ENCODE measurements at regions not wholly inside any gene's neighbourhood (a gene's known extent, or its start where the extent isn't known, plus 50 kb on each side); places are given as distances from the start of the nearest gene placed in this dataset.

DNA sequence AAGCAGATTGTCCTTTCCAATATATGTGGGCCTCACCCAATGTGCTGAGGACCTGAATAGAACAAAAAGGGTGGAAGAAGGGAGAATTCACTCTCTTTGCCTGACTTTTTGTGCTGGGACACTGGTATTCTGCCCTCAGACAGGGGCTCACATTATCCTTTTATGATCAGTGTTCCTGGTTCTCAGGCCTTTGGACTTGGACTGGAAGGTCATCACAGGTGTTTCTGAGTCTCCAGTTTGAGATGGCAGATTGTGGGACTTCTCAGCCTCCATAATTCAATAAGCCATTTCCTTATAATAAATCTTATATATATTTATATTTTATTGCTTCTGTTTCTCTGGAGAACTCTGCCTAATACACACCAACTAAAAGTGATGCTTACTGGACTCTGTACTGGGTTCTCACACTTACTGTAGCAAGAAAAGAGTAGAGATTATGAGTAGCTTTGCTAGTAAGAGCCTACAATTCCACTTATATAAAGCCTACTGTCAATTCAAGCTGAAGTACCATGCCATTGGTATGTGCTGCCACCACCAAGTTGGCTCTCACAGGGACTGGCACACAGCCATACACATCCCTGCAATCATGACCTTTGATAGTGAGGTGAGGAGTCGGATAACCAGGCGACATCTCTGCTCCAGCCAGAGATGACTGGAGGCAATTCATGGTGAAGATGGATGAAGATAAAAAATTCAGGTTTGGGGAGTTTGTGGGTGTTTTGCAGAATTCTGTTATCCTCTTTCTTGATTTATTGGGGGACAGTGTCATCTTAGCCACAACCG, 130.7 kb upstream of the NR3C1 start:
- Histone ChIP-seq H2AFZ (ENCODE audit: low read length) (no peak overlapping the region), H3T11ph (ENCODE audit: low read length) (no peak overlapping the region), H3K4ac (ENCODE audit: low read depth, low read length) (no peak overlapping the region), H3K4me1 (ENCODE audit: insufficient read depth, low read length) (no peaks in the 10 kb centered on the region), H3K9me3 (ENCODE audit: control insufficient read depth, low read depth, low read length) (no peaks in the 10 kb centered on the region), H4K8ac (replicated peaks; ENCODE audit: insufficient read length, low read depth, low read length) (no peak overlapping the region), H3K79me1 (ENCODE audit: insufficient read depth, low read depth, low read length, poor library complexity, severe bottlenecking) (no peaks in the 10 kb centered on the region), H3K27ac (ENCODE audit: insufficient read length, low read depth, low read length) (no peak overlapping the region), H3K23me2 (ENCODE audit: insufficient read length, low read depth, low read length, poor library complexity, severe bottlenecking) (no peaks in the 10 kb centered on the region), H3K9ac (ENCODE audit: extremely low read depth, insufficient read length, low read length) (no peak overlapping the region), H2BK120ac (ENCODE audit: low read depth, low read length, poor library complexity, severe bottlenecking) (no peak overlapping the region), H3K4me2 (ENCODE audit: insufficient read depth, insufficient read length, low read length) (no peak overlapping the region), H2BK12ac (ENCODE audit: insufficient read length, low read depth, low read length) (no peak overlapping the region), H4K20me1 (ENCODE audit: control insufficient read depth, insufficient read depth, insufficient read length) (no peaks in the 10 kb centered on the region), H4K91ac (ENCODE audit: insufficient read length, low read depth, low read length) (no peak overlapping the region), H2BK5ac (ENCODE audit: insufficient read length, low read length) (no peak overlapping the region), H2BK20ac (ENCODE audit: low read depth, low read length, poor library complexity, severe bottlenecking) (no peak overlapping the region), H2BK15ac (ENCODE audit: low read depth, low read length) (no peak overlapping the region), H4K5ac (ENCODE audit: insufficient read length, low read depth, low read length) (no peak overlapping the region), H3K14ac (ENCODE audit: insufficient read depth, low read length) (no peak overlapping the region), H3K27me3 (ENCODE audit: insufficient read depth, low read length) (no peaks in the 10 kb centered on the region), H3K18ac (ENCODE audit: insufficient read length, low read depth, low read length) (no peak overlapping the region), H3K79me2 (ENCODE audit: insufficient read depth, low read length) (no peaks in the 10 kb centered on the region), H3K23ac (ENCODE audit: insufficient read length, low read depth, low read length) (no peak overlapping the region), H3K56ac (ENCODE audit: insufficient read length, low read depth, low read length) (no peak overlapping the region), H2AK5ac (ENCODE audit: insufficient read length, low read length) (no peak overlapping the region)
- Mint-ChIP-seq H3K27ac (no peak overlapping the region), H3K36me3 (ENCODE audit: insufficient read depth in 1 of 3, low read depth in 3 of 3) (no peaks in the 10 kb centered on the region; a peak in 1 of 7 replicates), H3K9me3 (0 out of 5 replicates have a peak, but pooled peaks cover 0 to 2% of the 10 kb centered on the region in 2 experiments), H3K27me3 (ENCODE audit: low read depth) (no peaks in the 10 kb centered on the region), H3K4me3 (no peak overlapping the region), H3K4me1 (no peaks in the 10 kb centered on the region)
- TF ChIP-seq, protein P1, sequence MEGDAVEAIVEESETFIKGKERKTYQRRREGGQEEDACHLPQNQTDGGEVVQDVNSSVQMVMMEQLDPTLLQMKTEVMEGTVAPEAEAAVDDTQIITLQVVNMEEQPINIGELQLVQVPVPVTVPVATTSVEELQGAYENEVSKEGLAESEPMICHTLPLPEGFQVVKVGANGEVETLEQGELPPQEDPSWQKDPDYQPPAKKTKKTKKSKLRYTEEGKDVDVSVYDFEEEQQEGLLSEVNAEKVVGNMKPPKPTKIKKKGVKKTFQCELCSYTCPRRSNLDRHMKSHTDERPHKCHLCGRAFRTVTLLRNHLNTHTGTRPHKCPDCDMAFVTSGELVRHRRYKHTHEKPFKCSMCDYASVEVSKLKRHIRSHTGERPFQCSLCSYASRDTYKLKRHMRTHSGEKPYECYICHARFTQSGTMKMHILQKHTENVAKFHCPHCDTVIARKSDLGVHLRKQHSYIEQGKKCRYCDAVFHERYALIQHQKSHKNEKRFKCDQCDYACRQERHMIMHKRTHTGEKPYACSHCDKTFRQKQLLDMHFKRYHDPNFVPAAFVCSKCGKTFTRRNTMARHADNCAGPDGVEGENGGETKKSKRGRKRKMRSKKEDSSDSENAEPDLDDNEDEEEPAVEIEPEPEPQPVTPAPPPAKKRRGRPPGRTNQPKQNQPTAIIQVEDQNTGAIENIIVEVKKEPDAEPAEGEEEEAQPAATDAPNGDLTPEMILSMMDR (conservative IDR thresholded peaks at IDR 0.05): no peak
- DNase-seq: no peak
- WGBS (ENCODE audit: extremely low coverage, insufficient read length, low lambda C conversion rate): no CpG with 5 or more reads among the region's 3 CpGs

Data from H9 (cell line).